ENCODE measurements at regions not wholly inside any gene's neighbourhood (a gene's known extent, or its start where the extent isn't known, plus 50 kb on each side); places are given as distances from the start of the nearest gene placed in this dataset.
A peak's percentile ranks its signal among the peaks of the same experiment; 100 is the strongest.
"Not testable (repeated sequence)": the region's sequence is repeated elsewhere in the genome, so short reads cannot be mapped to it uniquely, and the experiment has no call there.

GRCh38 chrX:44096666-44097065, 123.5 kb upstream of the NDP start:
- no peak for DNase-seq

GRCh38 chrX:44094821-44095530, 121.8 kb upstream of the NDP start:
- no peak for DNase-seq

GRCh38 chrX:44093431-44093830, 120.2 kb upstream of the NDP start:
- no peak for DNase-seq

GRCh38 chrX:44092778-44093177, 119.6 kb upstream of the NDP start:
- no peak for DNase-seq

GRCh38 chrX:44088510-44089144, 115.4 kb upstream of the NDP start:
- no peak for DNase-seq

GRCh38 chrX:44085209-44085608, 112.0 kb upstream of the NDP start:
- DNase-seq = no peak

- DNase-seq = no peak
Measured at GRCh38 chrX:44082829-44083228, 109.6 kb upstream of the NDP start.

- DNase-seq = no peak
Measured at GRCh38 chrX:44080083-44080482, 106.9 kb upstream of the NDP start.

GRCh38 chrX:44072631-44073030, 99.4 kb upstream of the NDP start:
- DNase-seq = no peak

- DNase-seq = no peak
Measured at GRCh38 chrX:44071847-44072551, 98.8 kb upstream of the NDP start.

GRCh38 chrX:44071070-44071645, 98.0 kb upstream of the NDP start:
- no peak for DNase-seq

- DNase-seq = no peak
Measured at GRCh38 chrX:44068043-44068442, 94.9 kb upstream of the NDP start.

- no peak for DNase-seq
Measured at GRCh38 chrX:44063606-44064005, 90.4 kb upstream of the NDP start.

- no peak for DNase-seq
Measured at GRCh38 chrX:44062840-44063239, 89.7 kb upstream of the NDP start.

GRCh38 chrX:44061968-44062614, 88.9 kb upstream of the NDP start:
- DNase-seq = no peak

- DNase-seq = no peak
Measured at GRCh38 chrX:44060221-44060620, 87.0 kb upstream of the NDP start.

GRCh38 chrX:44058339-44058738, 85.1 kb upstream of the NDP start:
- no peak for DNase-seq

GRCh38 chrX:44055638-44056037, 82.4 kb upstream of the NDP start:
- DNase-seq = no peak

- no peak for DNase-seq
Measured at GRCh38 chrX:44054863-44055601, 81.8 kb upstream of the NDP start.

GRCh38 chrX:44045106-44045505, 71.9 kb upstream of the NDP start:
- not testable (repeated sequence) for DNase-seq

- DNase-seq = no peak
Measured at GRCh38 chrX:44043496-44043895, 70.3 kb upstream of the NDP start.

GRCh38 chrX:44042751-44043150, 69.6 kb upstream of the NDP start:
- peak; percentile 10 for DNase-seq
